ENCODE measurements at regions not wholly inside any gene's neighbourhood (a gene's known extent, or its start where the extent isn't known, plus 50 kb on each side); places are given as distances from the start of the nearest gene placed in this dataset.

DNA sequence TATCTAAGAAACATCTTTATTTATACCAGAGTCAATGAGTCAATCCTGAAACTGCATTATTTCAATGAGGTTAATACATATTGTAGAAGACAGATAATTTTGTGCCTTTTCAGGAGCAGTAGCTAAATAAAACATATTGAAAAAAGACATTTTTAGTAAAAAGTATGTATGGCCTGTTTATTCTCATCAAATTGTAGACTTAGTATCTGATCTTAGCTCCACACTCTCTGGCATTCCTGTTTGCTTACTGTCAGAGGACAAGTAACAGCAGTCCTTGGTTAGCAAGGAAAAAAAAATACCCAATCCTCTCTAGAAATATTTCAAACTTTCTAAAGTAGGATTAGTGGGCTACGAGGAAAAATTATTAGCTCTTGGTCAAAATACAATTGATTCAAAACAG lies 50.5 kb upstream of the GUCY1A1 start:
- Histone ChIP-seq H3K27ac (ENCODE audit: low read depth) (no peak overlapping the region), H3K4me1 (ENCODE audit: insufficient read depth) (no peaks in the 10 kb centered on the region), H3K4me3 (ENCODE audit: low read depth, low read length) (no peak overlapping the region), H3K36me3 (ENCODE audit: insufficient read depth) (no peaks in the 10 kb centered on the region)
- WGBS, result 55% methylated on average over 1 of the region's 1 CpG
- DNase-seq (ENCODE audit: extremely low spot score), result no peak

GRCh38 chr4:155615081-155615887 lies 51.4 kb upstream of the GUCY1A1 start:
- DNase-seq (ENCODE audit: extremely low spot score), result no peak
- Histone ChIP-seq H3K27ac (ENCODE audit: low read depth) (no peak overlapping the region), H3K4me1 (ENCODE audit: insufficient read depth) (no peaks in the 10 kb centered on the region), H3K36me3 (ENCODE audit: insufficient read depth) (no peaks in the 10 kb centered on the region), H3K4me3 (ENCODE audit: low read depth, low read length) (no peak overlapping the region)
- WGBS, result 81% methylated on average over 4 of the region's 4 CpGs

DNA sequence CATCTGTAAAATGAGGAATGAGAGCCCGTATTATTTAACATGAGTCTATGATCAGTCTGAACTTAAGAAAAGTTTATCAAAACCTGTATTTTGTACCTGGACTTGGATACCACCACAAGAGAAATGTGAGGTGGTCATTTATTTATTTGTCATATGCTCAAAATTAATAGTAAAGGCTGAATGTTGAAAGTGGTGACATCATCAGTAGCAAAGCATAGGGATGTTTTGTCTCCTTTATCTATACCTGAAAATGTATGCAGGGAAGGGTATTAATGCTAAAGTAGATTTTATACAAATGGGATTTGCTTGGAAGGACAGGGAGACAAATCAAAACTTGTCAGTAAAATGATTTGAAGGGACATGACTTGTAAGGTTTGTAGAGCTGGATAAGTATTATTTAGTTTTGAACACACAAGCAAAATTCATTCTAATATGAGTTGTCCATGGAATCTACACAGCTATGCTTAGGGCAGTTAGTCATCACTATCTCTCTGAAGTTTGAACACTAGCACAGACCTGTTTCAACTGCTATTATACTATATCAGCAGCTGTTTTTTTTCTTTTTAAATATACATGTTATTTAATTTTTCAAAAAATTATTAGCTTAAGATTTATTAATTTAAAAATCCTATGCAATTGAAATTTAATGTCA lies 52.4 kb upstream of the GUCY1A1 start:
- Histone ChIP-seq H3K27ac (ENCODE audit: low read depth) (no peak overlapping the region), H3K36me3 (ENCODE audit: insufficient read depth) (no peaks in the 10 kb centered on the region), H3K4me1 (ENCODE audit: insufficient read depth) (no peaks in the 10 kb centered on the region), H3K4me3 (ENCODE audit: low read depth, low read length) (no peak overlapping the region)
- no peak for DNase-seq (ENCODE audit: extremely low spot score)
- over 99% methylated on average over 1 of the region's 1 CpG for WGBS

GRCh38 chr4:155612074-155612473 lies 54.6 kb upstream of the GUCY1A1 start:
- Histone ChIP-seq H3K4me1 (ENCODE audit: insufficient read depth) (no peaks in the 10 kb centered on the region), H3K4me3 (ENCODE audit: low read depth, low read length) (no peak overlapping the region), H3K36me3 (ENCODE audit: insufficient read depth) (no peaks in the 10 kb centered on the region), H3K27ac (ENCODE audit: low read depth) (no peak overlapping the region)
- 80% methylated on average over 2 of the region's 2 CpGs for WGBS
- no peak for DNase-seq (ENCODE audit: extremely low spot score)

DNA sequence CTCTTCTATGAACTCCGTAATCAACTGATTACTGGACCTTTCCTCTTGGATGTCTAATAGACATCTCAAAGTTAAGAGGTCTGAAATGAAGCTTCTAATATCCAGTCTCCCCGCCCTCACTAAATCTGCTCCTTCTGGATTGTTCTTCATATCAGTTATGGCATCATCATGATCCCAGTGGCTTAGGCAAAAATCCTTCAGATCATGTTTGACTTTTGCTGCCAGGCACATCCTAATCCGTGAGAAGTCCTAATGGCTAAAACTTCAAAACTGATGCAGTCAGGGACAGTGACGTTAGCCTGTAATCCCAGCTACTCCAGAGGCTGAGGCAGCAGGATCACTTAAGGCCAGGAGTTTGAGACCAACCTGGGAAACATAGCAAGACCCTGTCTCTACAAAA lies 55.1 kb upstream of the GUCY1A1 start:
- H3K27ac ChIP-seq (ENCODE audit: low read depth), result no peak overlapping the region
- no peak for DNase-seq (ENCODE audit: extremely low spot score)
- WGBS, result 74% methylated on average over 4 of the region's 4 CpGs
- no peak overlapping the region for H3K4me3 ChIP-seq (ENCODE audit: low read depth, low read length)
- H3K36me3 ChIP-seq (ENCODE audit: insufficient read depth), result no peaks in the 10 kb centered on the region
- no peaks in the 10 kb centered on the region for H3K4me1 ChIP-seq (ENCODE audit: insufficient read depth)

- H3K27ac ChIP-seq (ENCODE audit: low read depth), result no peak overlapping the region
- 90% methylated on average over 5 of the region's 5 CpGs for WGBS
- H3K4me3 ChIP-seq (ENCODE audit: low read depth, low read length), result no peak overlapping the region
- no peak for DNase-seq (ENCODE audit: extremely low spot score)
- no peaks in the 10 kb centered on the region for H3K36me3 ChIP-seq (ENCODE audit: insufficient read depth)
- H3K4me1 ChIP-seq (ENCODE audit: insufficient read depth), result no peaks in the 10 kb centered on the region
Observed at GRCh38 chr4:155610143-155610542, 56.5 kb upstream of the GUCY1A1 start.

DNA sequence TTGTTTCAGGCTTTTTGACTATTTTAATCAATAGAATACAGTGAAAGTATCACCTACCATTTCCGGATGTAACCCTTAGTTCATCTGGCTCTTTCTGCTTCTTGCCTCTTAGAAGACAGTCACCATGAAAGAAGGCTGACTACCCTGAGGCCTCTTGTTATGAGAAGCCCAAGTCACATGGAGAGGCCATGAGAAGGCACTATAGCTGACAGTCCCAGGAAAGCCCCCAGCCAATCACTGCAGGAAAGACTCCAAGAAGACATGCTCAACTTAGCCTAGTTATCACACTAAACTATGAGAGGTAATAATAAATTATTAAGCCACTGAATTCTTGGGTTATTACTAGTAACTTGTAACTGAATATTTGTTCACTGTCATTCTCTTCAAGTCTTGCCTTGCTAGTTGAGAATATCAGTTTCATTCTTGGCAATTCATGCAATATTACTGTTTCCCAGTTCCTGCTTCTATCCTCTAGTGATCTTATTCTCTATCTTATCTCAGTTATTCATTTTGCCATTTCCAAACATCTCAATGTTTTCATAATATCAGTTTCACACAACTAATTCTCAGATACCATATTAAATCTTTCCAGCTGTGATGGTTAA lies 57.1 kb upstream of the GUCY1A1 start:
- DNase-seq (ENCODE audit: extremely low spot score), result no peak
- H3K4me1 ChIP-seq (ENCODE audit: insufficient read depth), result no peaks in the 10 kb centered on the region
- 94% methylated on average over 1 of the region's 1 CpG for WGBS
- H3K4me3 ChIP-seq (ENCODE audit: low read depth, low read length), result no peak overlapping the region
- H3K36me3 ChIP-seq (ENCODE audit: insufficient read depth), result no peaks in the 10 kb centered on the region
- H3K27ac ChIP-seq (ENCODE audit: low read depth), result no peak overlapping the region

GRCh38 chr4:155608225-155608885 lies 58.3 kb upstream of the GUCY1A1 start:
- Histone ChIP-seq H3K4me1 (ENCODE audit: insufficient read depth) (no peaks in the 10 kb centered on the region), H3K4me3 (ENCODE audit: low read depth, low read length) (no peak overlapping the region), H3K27ac (ENCODE audit: low read depth) (no peak overlapping the region), H3K36me3 (ENCODE audit: insufficient read depth) (no peaks in the 10 kb centered on the region)
- 64% methylated on average over 3 of the region's 3 CpGs for WGBS
- no peak for DNase-seq (ENCODE audit: extremely low spot score)

- DNase-seq (ENCODE audit: extremely low spot score), result no peak
- 91% methylated on average over 1 of the region's 1 CpG for WGBS
- no peak overlapping the region for H3K27ac ChIP-seq (ENCODE audit: low read depth)
- H3K4me1 ChIP-seq (ENCODE audit: insufficient read depth), result no peaks in the 10 kb centered on the region
- H3K4me3 ChIP-seq (ENCODE audit: low read depth, low read length), result no peak overlapping the region
- no peaks in the 10 kb centered on the region for H3K36me3 ChIP-seq (ENCODE audit: insufficient read depth)
Observed at GRCh38 chr4:155607481-155607880, 59.2 kb upstream of the GUCY1A1 start.

DNA sequence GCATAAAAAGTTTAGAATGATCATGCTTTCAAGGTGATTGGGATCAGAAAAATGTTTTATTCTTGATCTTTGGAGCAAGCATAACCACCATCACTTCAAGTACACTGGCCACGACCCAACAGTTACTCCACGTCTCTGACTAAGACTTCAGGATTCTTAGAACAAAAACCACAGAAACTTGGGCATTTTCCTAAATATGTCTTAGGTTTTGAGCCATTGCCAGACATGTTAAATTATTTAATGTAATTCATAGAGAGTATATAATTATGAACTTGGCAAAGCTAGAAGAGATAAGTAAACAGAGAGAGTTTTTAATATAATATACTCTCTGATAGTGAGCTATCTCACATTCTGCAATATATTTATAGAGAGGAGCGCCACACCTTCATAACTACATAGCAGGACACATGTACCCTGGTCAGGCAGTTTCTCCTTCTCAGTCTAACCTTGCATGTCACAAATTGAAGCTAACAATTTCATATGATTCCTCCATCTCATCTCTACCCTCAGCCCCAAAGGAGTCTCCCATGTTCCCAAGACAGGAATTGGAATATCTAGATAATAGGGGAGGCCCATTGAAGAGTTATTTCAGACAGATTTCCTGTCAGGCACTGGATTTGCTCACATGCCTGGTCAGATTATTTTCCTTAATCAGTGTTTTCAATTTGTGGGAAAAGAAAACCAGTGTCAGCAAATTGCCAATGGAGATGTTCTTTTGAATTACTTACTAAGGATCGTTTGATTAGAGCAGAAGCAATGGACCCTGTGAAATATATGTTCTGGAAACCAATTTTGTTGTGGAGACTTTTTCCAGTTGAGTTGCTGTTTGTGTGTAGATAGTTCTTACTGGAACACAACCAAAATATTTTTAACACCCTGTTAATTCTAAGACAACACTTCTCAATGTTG lies 61.7 kb upstream of the GUCY1A1 start:
- DNase-seq (ENCODE audit: extremely low spot score), result no peak
- H3K36me3 ChIP-seq (ENCODE audit: insufficient read depth), result no peaks in the 10 kb centered on the region
- no peaks in the 10 kb centered on the region for H3K4me1 ChIP-seq (ENCODE audit: insufficient read depth)
- no peak overlapping the region for H3K27ac ChIP-seq (ENCODE audit: low read depth)
- no peak overlapping the region for H3K4me3 ChIP-seq (ENCODE audit: low read depth, low read length)
- WGBS, result 69% methylated on average over 4 of the region's 4 CpGs

DNA sequence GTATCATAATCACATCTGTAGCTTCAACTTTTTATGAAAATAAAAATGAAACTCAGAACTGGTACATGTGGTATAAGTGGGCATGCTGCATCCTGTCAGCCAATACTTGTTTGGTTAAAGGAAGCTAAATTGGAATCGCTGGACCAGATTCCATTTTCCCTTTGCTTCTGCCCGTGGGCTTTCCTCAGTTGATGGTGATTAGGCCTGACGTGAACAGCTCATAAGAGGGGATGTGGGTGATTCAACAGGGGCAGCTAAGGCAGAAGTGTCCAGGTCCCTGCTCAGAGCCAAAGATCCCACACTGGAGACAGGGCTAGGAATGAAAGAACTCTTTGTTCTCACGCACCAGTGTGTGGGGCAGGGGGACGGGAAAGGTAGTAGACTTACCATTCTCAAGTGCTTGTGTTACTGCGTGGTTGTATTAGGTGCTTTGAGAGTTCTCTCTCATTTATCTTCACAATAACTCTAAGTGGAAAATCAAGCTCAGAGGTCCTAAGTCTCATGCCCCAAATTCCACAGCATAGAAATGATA lies 63.2 kb upstream of the GUCY1A1 start:
- Histone ChIP-seq H3K4me1 (ENCODE audit: insufficient read depth) (no peaks in the 10 kb centered on the region), H3K27ac (ENCODE audit: low read depth) (no peak overlapping the region), H3K4me3 (ENCODE audit: low read depth, low read length) (no peak overlapping the region), H3K36me3 (ENCODE audit: insufficient read depth) (no peaks in the 10 kb centered on the region)
- WGBS, result 87% methylated on average over 6 of the region's 6 CpGs
- no peak for DNase-seq (ENCODE audit: extremely low spot score)

GRCh38 chr4:155602351-155603140 lies 64.1 kb upstream of the GUCY1A1 start:
- Histone ChIP-seq H3K27ac (ENCODE audit: low read depth) (no peak overlapping the region), H3K4me1 (ENCODE audit: insufficient read depth) (no peaks in the 10 kb centered on the region), H3K36me3 (ENCODE audit: insufficient read depth) (no peaks in the 10 kb centered on the region), H3K4me3 (ENCODE audit: low read depth, low read length) (no peak overlapping the region)
- 83% methylated on average over 3 of the region's 3 CpGs for WGBS
- no peak for DNase-seq (ENCODE audit: extremely low spot score)
